HG02884 (cell line): ENCODE measurements at regions not wholly inside any gene's neighbourhood (a gene's known extent, or its start where the extent isn't known, plus 50 kb on each side); places are given as distances from the start of the nearest gene placed in this dataset.
A peak's percentile ranks its signal among the peaks of the same experiment; 100 is the strongest.

Source experiments
- ATAC-seq: cut with Tn5 transposase; IDR thresholded peaks from one replicate; pipeline ENCODE4 v1.9.1; 2021; ENCODE audit warnings: mild to moderate bottlenecking, moderate library complexity; ENCODE audit not compliant: unreplicated experiment

DNA sequence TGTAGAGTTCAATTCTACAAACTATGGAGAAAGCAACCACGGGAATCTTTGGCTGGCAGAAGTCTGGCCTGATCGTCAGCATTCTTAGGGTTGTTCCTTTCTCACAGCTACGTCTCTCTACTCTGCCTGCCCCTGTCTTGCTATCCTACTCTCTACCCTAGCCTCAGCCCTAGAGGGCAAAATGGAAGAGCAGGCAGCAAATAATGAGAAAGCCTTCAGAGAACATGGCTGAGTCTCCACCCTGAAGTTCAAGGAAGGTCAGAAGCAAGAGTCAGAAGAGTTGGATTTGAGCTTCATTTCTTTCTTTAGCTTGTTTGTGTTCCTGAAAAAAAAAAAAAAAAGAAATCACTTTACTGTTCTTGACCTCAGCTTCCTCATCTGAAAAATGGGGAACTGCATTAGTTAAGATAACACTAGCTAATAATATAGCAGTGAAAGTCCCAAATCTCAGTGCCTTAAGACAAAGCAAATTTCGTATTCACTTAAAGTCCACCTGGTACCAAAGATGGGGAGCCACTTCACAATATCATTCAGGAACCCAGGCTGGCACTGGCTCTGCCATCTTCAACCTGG is 50.2 kb upstream of the CCND2 start:
- ATAC-seq = no peak

DNA sequence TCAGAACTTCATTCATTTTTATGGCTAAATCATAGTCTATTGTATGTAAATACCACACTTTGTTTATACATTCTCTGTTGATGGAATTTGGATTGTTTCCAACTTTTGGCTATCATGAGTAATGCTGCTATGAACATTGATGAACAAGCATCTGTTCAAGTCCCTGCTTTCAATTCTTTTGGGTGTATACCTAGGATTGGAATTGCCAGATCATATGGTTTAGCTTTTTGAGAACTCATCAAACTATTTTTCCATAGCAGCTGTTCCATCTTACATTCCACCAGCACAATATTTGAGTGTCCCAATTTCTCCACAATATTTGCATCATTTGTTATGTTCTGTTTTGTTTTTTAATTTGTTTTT is 52.3 kb upstream of the CCND2 start:
- no peak for ATAC-seq

DNA sequence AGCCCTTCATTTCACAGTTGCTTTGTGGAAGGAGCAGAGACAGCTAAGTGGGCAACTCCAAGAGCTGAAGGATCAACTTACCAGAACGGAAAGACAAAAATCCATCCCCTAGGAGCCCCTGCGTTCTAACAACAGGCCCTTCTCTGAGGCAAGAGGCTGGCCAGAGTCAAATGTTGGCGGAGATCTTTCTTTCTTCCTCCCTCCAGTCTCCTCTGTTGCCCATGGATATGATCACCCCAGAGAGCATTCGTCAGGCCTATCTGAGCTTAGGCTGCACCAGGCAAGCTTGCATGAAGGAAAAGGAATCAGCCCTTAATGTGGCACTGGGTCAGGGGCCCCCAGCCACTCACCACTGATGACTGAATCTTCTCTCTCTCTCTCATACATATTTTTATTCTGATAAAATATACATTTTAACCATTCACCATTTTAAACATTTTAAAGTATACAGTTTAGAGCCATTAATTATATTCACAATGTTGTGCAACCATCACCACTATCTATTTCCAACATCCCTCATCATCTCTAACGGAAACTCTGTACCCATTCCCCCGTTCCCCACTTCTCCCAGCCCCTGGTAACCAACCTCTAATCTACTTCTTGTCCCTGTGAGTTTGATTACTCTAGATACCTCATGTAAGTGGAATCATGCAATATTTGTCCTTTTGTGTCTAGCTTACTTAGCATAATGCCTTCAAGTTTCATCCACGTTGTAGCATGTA is 52.9 kb upstream of the CCND2 start:
- no peak for ATAC-seq

DNA sequence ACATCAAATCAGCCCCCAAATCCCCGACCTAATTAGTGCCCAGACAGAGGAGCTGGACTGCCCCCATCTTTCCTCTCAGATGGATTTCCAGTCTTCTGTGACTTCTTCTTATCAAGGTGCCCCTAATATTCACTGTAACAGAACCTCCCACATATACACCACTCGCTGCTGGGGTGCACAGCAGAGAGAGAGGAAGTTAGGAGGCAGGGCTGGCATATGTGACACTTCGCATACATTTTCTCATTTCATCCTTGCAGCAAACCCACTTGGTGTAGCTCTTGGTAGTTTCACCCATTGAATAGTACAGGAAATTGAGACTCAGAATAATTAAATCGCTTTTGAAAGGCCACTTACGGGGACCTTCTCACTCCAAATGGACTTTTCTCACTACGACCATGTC is 56.5 kb upstream of the CCND2 start:
- no peak for ATAC-seq

DNA sequence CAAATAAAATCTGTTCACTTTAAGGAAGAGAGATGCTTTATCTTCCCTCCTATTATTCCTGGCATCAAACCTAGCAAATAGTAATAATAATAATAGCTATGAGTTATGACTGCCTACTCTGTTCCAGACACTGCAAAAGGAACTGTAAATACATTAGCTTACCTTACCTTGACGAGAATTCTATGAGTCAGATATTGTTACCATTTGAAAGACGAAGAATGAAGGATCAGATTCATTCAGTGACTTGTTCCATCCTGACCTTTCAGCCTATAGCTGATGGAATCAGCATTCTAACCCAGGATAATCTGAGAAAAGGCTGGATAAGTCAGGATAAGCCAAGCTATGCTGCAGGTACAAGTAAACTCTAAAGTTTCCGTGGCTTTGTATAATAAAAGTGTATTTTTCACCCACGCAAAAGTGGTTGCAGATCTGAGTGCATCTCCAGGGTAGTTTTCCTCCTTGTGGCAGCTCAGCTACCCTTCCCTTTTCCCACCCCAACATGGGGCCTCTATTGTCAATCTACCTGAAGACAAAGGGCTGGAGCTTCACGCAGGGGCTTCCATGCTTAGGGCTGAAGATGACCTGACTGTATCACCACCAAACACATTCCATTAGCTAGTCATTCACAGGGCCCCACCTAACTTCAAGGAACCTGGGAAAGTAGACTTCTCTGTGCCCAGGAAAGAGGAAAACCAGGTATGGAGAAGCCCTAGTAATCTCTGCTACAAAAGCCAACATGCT is 57.2 kb upstream of the CCND2 start:
- peak; percentile 16 for ATAC-seq

DNA sequence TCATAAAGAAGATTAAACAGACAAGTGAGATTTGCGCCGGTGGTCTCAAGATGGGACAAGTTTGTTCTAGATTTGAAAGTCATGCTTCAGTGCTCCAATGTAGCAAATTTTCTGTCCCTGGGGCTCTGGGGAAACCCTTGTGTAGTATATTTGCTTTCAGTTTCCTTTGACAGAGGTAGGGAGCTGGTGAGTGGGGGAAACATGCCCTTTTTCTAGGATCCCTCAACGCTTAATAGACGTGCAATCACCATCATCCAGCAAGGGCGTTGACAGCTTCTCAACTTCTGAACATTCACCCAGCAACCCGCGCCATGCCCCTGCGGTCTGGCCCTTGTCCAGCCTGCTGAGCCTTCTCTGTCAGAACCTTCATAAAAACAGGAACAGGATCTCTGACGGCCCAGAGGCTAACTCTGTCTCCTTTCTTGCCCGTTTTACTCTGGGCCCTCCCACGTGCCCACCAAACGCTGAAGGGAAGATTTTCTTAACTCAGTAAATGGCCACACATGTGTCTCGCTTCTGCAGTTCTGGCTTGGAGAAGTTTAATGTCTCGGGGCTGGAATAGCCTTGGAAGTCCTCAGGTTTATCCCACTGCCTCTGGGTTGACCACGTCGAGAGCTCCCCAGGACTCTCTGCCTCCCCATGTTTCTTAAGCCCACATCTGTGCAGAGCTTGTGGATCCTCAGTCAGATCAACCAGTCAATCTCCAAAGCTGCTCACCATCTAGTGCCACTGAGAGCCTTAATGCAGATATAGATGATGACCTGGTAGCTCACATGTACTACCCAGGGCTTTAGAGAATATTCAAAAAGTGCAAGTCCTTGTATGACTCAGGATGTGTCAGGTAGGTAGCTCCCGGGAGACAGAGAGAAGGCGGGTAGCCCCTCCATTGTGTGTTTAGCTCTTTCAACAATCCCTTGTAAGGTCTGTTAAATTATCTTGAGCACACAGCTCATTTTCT is 58.1 kb upstream of the CCND2 start:
- peak; percentile 74 for ATAC-seq

DNA sequence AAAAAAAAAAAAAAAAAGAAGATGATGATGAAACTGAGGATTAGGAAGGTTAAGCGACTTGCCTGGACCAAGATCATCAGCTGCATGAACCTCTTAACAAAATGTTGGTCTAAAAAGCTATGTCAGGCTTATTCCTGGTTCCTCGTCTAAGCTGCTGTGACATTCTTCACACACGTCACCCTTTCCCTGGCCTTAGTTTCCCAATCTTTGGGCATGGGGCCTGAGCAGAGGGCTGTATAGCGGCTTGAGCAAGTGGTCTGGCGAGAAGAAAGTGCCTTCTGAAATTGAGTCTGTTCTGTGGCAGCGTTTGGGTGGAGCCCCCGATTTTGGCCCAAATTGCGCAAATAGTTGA is 58.7 kb upstream of the CCND2 start:
- ATAC-seq = no peak

DNA sequence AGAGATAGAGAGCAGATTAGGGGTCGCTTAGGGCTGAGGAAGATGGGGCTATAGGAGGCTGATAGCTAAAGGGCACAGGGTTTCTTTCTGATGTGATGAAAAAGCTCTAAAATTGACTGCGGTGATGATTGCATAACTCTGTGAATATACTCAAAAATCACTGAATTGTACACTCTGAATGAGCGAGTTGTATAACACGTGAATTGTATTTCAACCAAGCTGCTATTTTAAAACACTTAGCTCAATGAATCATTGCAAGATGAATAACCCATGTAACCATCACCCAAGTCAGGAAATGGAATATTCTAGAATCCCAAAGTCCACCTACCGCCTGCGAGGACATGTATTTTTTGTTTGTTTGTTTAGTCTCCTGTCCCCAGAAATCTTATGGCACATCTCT is 60.1 kb upstream of the CCND2 start:
- no peak for ATAC-seq

DNA sequence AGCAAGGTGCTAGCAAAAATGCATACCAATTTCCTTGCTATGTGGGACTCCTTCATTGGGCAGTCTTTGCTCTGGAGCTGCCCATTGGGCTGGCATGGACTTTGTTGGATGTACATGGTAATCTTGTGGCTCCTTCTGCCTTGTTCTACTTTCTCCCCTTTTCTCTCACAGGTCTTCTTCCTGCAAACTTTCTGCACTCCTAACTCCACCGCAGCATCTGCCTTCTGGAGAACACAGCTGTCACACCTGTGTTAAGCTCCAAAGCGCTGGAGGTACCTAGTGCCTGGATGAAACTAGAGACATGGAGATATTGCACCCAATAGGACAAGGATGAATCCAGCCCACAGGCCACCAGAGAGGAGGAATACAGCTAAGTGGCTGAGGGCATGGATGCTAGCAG is 60.7 kb upstream of the CCND2 start:
- no peak for ATAC-seq

DNA sequence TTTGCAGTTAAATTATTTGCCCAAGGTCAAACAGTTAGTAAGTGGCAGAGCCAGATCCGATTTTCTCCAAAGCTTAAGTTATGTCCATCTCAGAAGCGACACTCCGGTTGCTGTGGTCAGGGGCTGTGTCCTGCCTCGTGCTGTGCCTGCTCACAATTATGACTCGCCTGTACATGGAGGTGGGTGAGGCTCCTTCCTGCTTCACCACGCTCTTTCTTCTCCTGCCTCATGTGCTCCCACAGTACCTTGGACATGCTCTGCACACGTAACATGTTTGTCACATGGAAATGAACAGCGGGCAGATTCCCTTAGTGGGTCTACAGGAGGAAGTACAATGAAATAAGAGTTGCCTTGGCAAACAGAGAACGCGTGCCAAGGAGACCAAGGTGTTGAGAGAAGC is 62.2 kb upstream of the CCND2 start:
- ATAC-seq = no peak

DNA sequence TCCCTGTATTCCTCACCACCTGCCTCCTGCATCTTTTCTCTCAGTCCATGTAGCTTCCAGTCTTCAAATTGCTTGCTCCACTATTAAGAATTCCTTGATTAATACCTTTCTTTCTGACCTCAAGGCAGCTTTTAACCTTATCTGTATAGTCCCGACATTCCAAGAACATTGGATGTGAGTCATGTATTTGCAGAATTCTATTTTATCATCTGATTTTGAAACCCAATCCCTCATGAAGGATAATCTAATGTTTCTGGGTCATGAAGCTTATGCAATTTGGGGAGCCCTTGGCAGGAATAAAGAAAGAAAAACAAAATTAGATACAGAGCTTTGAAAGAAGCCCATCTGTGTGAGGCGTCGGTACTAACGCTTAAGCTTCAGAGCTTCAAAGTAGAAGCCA is 63.4 kb upstream of the CCND2 start:
- no peak for ATAC-seq

DNA sequence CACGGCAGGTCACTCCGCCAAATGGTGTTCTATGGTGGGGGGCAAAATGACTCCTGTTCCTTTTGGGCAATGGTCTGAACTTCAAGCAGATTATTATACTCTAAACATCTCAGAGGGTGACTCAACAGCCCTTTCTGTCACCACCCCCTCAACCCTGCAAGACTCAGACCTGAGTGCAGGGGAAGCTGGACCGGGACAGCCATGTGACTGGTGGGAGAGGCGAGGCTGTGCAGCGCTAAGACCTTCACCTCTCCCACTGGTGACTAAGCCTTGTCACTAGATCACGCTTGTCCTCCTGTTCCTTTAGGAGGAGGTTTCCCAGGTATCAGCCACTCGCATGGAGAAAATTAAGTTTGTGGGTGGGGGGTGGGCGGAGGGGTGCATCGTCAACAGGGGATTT is 67.1 kb upstream of the CCND2 start:
- ATAC-seq = no peak

DNA sequence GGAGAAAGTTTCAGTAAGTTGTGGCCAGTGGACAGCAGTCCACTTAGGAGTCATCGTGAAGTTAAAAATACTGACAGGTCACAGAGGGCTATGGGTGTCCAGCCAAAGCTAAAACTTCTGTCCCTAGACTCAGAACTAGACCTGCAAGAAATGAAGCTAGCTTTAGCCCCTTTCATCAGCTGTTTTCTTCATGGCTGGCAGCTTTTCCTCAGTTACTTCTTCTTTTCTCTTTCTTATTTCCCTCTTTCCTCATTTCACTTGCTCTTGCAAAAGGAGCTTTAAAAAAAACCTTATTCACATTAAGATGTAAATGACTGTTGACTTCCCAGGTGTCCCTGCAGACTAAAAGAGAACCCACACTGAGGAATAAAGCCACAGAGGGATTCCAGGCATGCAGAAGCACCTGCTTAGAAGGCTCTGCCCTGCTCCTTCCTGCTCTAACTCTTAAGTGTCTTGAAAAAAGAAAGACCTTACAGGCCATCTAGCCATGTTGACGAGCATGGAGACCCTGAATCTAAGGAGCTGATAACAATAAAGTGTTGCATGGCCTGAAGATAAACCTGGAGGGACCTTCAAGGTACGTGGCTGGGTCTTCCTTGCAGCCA is 69.7 kb upstream of the CCND2 start:
- no peak for ATAC-seq

DNA sequence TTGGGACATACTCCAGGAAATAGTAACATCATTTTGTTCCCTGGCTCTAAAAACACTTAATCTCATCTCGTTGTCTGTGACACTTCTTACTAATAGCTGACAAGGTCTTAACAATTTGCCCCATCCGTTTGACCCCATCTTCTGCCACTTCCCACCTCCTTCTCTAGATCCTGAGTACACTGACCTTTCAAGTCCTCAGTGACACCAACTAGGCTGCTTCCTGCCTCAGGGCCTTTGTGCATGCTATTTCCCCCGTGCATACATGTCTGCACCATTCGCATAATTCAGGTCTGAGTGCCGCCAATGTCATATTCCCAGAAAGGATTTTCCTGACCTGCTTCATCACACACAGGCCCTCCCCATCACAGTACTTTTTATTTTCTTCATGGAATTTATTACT is 70.6 kb upstream of the CCND2 start:
- no peak for ATAC-seq

DNA sequence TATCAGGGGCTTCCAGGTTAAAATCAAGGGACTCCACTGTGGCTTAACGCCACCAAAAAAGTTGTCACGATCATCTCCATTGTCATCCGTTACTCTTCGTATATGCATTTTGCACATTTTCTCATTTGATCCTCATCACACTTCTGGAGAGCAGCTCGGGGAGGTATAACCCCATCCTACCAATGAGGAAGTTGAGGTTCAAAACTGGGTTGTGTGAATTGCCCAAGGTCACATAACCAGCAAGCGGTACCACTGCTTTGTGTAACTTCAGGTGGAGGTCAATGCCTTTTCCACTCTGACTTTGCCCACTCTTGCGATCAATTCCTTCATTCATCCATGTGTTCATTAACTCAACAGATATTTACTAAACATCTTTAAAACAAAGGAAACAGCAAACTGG is 71.1 kb upstream of the CCND2 start:
- ATAC-seq = no peak

DNA sequence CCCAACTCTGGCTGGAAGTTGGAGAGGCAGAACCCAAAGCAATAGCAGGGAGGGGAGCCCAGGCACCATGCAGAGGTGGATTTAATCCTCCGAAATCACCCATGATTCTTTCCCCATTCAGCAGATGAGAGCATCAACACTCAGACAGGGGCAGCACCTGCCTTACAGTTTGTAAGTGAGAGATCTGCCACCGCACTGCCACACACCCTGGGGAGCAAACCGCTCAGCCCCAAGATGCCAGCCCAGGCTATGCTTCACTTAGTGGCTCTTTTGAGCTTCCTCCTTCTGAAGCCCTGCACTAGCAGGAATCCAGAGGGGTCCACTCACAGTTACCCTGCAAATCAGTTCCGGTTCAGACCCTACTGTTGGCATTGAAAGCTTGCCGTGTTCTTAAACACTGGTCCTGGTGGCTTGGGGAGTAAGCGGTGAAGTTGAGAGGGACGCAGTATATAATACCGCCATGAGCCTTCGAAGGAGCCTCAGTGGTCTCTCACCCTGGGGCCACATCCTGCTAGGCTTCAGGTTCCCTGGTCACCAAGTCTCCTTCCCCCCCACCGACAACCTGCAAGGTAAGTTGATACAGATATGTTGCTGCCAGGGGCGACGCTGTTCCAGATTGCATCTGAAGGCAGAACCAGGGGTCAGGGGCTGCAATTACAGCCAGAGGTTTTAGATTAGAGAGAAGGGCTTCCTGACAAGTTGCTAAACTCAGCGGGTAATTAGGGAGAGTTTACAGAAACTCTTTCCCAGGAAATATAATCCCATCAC is 72.0 kb upstream of the CCND2 start:
- ATAC-seq = no peak

DNA sequence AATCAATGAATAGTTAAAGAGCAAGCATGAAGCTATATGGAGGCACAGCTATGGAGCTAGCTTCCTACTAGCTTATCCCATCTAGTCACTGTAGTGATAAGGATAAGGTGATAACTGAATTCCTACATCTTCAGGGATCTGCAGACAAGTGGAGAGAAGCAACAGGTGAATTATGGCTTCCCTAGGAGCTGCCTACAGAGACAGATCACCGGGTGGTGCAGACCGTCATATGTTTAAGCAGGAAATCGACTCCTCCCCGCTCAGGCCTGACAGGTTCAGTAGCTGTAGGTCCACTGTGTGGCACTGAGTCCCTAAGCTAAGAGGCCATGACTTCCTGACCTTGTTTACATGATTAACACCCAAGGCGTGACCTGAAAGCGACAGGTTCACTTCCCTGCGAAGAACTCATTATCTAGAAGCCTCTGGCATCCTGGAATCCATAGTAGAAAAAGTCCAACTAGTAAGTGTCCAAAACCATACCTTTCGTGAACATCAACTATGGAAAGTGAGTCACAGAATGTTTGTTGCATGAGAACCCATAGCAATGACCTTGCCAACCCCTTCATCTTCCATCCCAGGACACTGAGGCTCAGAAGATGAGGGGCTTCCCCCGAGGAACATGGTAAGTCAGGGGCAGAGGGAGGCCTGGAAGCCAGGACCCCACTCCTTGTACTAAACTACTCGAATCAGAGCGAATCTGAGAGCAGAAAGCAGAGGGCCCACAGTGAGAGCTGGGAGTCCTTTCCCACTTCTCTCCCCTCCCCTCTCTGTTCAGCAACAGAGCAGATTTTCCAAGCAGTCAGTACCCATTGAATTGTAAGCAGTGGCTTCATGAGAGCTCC is 75.4 kb upstream of the CCND2 start:
- no peak for ATAC-seq

DNA sequence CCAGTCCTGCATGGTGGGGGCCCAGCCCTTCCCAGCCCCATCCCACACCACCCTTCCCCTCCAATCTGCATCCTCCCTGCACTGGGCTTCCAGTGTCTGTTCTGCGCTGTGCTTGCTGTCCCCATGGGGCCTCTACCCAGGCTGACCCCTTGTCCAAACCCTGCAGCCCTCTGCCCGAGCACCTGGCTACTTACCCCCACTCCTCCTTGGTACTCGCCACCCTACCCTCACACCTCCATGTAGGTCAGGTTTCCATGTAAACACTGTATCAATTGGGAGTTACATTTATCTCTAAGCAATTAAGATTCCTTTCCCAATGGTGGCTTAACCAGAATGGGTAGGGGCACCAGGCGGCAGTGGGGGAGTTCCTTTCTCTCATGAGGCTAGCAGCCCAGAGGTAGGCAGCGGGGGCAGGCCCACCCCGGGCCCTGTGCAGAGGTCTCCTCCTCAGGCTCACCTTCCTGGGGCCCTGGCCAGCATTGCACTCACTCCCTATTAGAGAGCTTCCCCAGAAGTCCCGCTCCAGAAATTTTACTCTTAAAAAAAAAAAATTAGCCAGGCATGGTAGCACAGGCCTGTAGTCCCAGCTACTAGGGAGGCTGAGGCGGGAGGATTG is 76.6 kb upstream of the CCND2 start:
- no peak for ATAC-seq

DNA sequence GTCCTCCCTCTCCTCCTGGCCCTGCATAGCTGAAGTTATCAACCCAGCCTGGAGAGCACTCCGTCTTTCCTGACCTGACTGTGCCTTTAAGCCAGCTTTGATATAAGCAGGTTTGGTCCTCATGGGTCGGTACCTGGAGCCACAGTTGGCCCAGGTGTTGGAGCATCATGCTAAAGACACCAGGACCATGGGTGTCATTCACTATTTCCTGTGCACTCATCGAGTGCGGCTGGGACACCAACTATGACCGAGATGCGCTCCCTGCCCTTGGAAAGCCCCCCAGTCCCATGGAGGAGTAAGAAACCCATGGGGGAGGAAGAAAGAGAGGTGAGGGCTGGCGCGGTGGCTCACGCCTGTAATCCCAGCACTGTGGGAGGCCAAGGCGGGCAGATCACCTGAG is 78.9 kb upstream of the CCND2 start:
- ATAC-seq = no peak
